HG03469 (cell line): ENCODE measurements at regions not wholly inside any gene's neighbourhood (a gene's known extent, or its start where the extent isn't known, plus 50 kb on each side); places are given as distances from the start of the nearest gene placed in this dataset.

ENCODE experiments used
- ATAC-seq: cut with Tn5 transposase; IDR thresholded peaks from one replicate; pipeline ENCODE4 v1.9.1; 2021; ENCODE audit warnings: mild to moderate bottlenecking, moderate library complexity, moderate number of reproducible peaks; ENCODE audit not compliant: unreplicated experiment

DNA sequence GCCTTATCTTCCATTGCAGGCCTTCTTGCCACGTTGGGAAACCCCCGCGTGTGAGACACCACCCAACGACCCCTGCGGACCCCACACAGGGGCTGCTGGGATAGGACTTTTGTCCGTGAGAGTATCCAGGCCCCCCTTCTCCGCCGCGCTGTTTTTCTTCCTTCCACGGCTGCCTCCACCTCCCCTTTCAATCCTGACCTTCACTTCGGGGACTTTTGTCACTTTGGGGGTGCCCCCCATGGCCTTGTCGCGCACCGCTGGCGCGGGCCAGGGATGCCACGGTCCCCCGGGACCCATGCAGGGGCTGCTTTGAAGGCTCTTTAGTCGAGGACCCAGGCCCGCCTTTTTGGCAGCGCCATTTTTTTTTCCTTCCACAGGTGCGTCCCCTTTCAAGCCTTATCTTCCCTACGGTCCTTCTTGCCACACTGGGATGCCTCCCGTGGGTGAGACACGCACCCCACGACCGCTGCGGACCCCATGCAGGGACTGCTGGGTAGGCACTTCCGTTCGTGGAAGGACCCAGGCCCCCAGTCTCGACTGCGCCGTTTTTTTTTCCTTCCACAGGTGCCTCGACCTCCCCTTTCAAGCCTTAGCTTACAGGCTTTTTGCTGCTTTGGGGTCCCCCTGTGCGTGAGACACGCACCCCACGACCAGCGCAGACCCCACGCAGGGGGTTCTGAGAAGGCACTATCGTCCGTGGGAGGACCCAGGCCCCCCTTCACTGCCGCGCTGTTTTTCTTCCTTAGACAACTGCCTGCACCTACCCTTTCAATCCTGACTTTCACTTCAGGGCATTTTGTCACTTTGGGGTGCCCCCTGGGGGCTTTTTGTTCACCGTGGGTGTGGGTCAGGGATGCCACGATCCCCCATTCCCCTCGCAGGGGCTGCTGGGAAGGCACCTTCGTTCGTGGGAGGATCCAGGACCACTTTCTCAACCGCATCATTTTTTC, 267.4 kb downstream of the ALG10 start:
- no peak for ATAC-seq

GRCh38 chr12:34290381-34290995, 268.2 kb downstream of the ALG10 start:
- no peak for ATAC-seq

DNA sequence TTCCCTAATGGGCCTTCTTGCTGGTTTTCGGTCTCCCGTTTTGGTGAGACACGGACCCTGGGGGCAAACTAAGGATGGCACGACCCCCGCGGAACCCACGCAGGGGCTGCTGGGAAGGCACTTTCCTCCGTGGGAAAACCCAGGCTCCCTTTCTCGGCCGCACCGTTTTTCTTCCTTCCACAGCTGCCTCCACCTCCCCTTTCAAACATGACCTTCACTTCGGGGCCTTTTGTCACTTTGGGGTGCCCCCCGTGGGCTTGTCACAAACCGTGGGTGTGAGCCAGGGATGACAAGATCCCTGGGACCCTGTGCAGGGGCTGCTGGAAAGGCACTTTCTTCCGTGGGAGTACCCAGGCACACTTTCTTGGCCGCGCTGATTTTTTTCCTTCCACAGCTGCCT, 268.7 kb downstream of the ALG10 start:
- ATAC-seq: no peak

DNA sequence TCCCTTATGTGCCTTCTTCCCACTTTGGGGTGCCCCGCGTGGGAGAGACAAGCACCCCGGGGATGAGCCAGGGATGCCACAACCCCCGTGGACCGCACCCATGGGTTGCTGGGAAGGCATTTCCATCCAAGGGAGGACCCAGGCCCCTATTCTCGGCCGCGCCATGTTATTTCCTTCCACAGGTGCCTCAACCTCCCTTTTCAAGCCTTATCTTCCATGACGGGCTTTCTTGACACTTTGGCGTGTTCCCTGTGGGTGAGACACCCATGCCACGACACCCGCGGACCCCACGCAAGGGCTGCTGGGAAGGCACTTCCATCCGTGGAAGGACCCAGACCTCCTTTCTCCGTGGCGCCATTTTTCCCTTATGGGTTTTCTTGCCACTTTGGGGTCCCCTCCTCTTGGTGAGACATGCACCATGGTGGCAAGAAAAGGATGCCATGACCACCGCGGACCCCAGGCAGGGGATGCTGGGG, 269.2 kb downstream of the ALG10 start:
- ATAC-seq: no peak

DNA sequence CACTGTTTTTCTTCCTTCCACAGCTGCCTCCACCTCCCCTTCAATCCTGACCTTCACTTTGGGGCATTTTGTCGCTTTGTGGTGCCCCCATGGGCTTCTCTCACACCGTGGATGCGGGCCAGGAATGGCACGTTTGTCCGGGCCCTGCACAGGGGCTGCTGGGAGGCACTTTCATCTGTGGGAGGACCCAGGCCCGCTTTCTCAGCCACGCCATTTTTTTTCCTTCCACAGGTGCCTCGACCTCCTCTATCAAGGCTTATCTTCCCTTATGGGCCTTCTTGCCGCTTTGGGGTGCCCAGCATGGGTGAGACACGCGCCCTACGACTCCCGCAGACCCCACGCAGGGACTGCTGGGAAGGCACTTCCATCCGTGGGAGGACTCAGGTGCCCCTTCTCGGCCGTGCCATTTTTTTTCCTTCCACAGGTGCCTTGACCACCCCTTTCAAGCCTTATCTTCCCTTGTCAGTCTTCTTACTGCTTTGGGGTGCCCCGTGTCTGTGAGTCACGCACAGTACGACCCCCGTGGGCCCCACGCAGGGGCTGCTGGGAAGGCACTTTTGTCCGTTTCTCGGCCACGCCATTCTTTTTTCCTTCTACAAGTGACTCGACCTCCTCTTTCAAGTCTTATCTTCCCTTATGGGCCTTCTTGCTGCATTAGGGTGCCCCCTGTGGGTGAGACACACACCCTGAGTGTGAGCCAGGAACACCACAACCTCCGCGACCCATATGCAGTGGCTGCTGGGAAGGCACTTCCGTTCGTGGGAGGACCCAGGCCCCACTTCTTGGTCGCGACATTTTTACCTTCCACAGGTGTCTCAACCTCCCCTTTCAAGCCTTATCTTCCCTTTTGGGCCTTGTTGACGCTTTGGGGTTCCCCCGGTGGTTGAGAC, 270.7 kb downstream of the ALG10 start:
- no peak for ATAC-seq

GRCh38 chr12:34294137-34294536, 271.8 kb downstream of the ALG10 start:
- no peak for ATAC-seq

- ATAC-seq: no peak
These were observed 272.5 kb downstream of the ALG10 start for GRCh38 chr12:34294671-34295365.

GRCh38 chr12:34295366-34296142, 273.3 kb downstream of the ALG10 start:
- no peak for ATAC-seq

GRCh38 chr12:34296143-34297041, 274.1 kb downstream of the ALG10 start:
- no peak for ATAC-seq

- ATAC-seq: no peak
These were observed 275.0 kb downstream of the ALG10 start for GRCh38 chr12:34297126-34297789.

DNA sequence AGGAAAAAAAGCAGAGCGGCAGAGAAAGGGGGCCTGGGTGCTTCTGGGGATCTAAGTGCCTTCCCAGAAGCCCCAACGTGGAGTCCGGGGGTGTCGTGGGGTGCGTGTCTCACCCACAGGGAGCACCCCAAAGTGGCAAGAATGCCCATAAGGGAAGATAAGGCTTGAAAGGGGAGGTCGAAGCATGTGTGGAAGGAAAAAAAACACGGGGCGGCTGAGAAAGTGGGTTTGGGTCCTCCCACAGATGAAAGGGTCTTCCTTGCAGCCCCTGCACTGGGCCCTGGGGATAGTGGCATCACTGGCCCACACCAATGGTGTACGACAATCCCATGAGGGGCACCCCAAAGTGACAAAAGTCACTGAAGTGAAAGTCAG, 275.5 kb downstream of the ALG10 start:
- no peak for ATAC-seq

GRCh38 chr12:34298176-34298970, 276.1 kb downstream of the ALG10 start:
- ATAC-seq: no peak

GRCh38 chr12:34298971-34299801, 276.9 kb downstream of the ALG10 start:
- no peak for ATAC-seq

- no peak for ATAC-seq
These were observed 277.5 kb downstream of the ALG10 start for GRCh38 chr12:34299802-34300193.

DNA sequence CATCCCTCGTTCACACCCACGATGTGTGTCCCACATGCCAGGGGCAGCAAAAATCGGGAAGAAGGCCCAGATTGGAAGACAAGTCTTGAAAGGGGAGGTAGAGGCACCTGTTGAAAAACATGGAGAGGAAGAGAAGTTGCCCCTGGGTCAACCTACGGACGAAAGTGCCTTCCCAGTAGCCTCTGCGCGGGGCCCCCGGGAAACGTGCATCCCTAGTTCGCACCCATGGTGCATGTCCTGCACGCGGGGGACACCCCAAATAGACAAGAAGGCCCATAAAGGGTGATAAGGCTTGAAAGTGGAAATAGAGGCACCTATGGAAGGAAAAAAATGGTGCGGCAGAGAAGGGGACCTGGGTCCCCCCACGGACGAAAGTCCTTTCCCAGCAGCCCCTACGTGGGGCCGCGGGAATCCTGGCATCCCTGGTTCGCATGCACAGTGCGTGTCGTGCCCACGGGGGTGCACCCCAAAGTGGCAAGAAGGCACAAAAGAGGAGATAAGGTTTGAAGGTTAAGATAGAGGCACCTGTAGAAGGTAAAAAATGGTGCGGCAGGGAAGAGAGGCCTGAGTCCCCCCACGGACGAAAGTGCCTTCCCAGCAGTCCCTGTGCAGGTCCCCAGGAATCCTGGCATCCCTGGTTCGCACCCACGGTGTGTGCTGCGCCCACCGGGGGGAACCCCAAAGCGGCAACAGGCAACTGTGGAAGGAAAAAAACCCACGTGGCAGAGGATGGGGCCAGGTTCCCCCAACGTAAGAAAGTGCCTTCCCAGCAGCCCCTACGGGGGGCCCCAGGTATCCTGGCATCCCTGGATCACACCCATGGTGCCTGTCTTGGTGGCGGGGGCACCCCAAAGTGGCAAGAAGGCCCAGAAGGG, 278.3 kb downstream of the ALG10 start:
- no peak for ATAC-seq
